GM12878 (cell line): ENCODE measurements at regions not wholly inside any gene's neighbourhood (a gene's known extent, or its start where the extent isn't known, plus 50 kb on each side); places are given as distances from the start of the nearest gene placed in this dataset.
A peak's percentile ranks its signal among the peaks of the same experiment; 100 is the strongest.

Experiments used
- ATAC-seq: fragments of 200-7000 bp; cut with Tn5 transposase; 3 replicates; pipeline ENCODE4 v1.9.1; 2020; ENCODE audit warnings: mild to moderate bottlenecking, moderate library complexity
- BruUV-seq: library from RNA; stranded (reverse); fragments of 400-500 nt; replicated peaks from 2 replicates; lab custom pipeline; 2021; lab: Mats Ljungman, UMichigan
- CTCF ChIA-PET: fragments of 300-600 bp; sonication (Branson Sonifier 250); formaldehyde crosslinking; extraction: SDS; loops from one replicate; lab custom pipeline; 2021; ENCODE audit warnings: inconsistent platforms; lab: Yijun Ruan, JAX
- POLR2A ChIA-PET: fragments of 350-600 bp; formaldehyde crosslinking; extraction: SDS; loops from one replicate; lab custom pipeline; 2021; ENCODE audit warnings: inconsistent platforms; lab: Charles Lee
- RAD21 ChIA-PET: fragments of 300-600 bp; sonication (Branson Sonifier 250); formaldehyde crosslinking; loops from one replicate; lab custom pipeline; 2023; ENCODE audit warnings: antibody characterized with exemption; ENCODE audit not compliant: unreplicated experiment; lab: Charles Lee
- SMC1A ChIA-PET: fragments of 300-600 bp; sonication (Branson Sonifier 250); formaldehyde crosslinking; loops from one replicate; lab custom pipeline; 2023; ENCODE audit not compliant: unreplicated experiment, uncharacterized antibody; lab: Charles Lee
- DNase-seq: peaks from one replicate; pipeline ENCODE4 v3.0.0-alpha.2; 2011; ENCODE audit warnings: low read depth, low spot score
- FAIRE-seq: peaks from 3 replicates; lab custom pipeline; 2011; peaks lifted over from hg19 to GRCh38; lab: Jason Lieb, UNC
- H2AFZ ChIP-seq: 2 replicates; pipeline ENCODE4 v1.6.0; 2011; ENCODE audit warnings: low read depth, low read length, control low read depth; ENCODE audit not compliant: control insufficient read depth
- H3K27ac ChIP-seq: 2 replicates; pipeline ENCODE4 v1.5.1; 2011; ENCODE audit warnings: control low read depth; ENCODE audit not compliant: control insufficient read depth, insufficient read depth
- H3K27me3 ChIP-seq, 2 experiments: replicated peaks in 1 of 2; 2 replicates each; pipeline versions ENCODE4 v1.6.0 to v1.6.1; 2011; ENCODE audit warnings: low read length in 1 of 2; ENCODE audit not compliant: control insufficient read depth in 2 of 2, insufficient read depth in 2 of 2
- H3K36me3 ChIP-seq, 2 experiments: 2 replicates each; pipeline ENCODE4 v1.5.1; 2011; ENCODE audit warnings: low read length in 1 of 2; ENCODE audit not compliant: control insufficient read depth in 2 of 2, insufficient read depth in 2 of 2
- H3K4me1 ChIP-seq: 2 replicates; pipeline ENCODE4 v1.6.1; 2011; ENCODE audit warnings: mild to moderate bottlenecking, low read length, moderate library complexity, mixed read lengths; ENCODE audit not compliant: control insufficient read depth, insufficient read depth
- H3K4me2 ChIP-seq: 2 replicates; pipeline ENCODE4 v1.6.0; 2011; ENCODE audit warnings: control low read depth; ENCODE audit not compliant: control insufficient read depth, insufficient read depth
- H3K4me3 ChIP-seq: fragments of 200-600 bp; sonication (generic); 2 replicates; pipeline ENCODE4 v1.5.1; 2016
- H3K79me2 ChIP-seq: 2 replicates; pipeline ENCODE4 v1.6.0; 2011; ENCODE audit warnings: low read length; ENCODE audit not compliant: control insufficient read depth, insufficient read depth
- H3K9ac ChIP-seq: 2 replicates; pipeline ENCODE4 v1.8.0; 2011; ENCODE audit warnings: low read length, control low read depth, mixed read lengths; ENCODE audit not compliant: control insufficient read depth, insufficient read depth
- H3K9me3 ChIP-seq: replicated peaks from 3 replicates; pipeline ENCODE4 v1.5.1; 2011; ENCODE audit warnings: mild to moderate bottlenecking, low read length; ENCODE audit not compliant: control insufficient read depth, insufficient read depth
- H4K20me1 ChIP-seq: 2 replicates; pipeline ENCODE4 v1.6.0; 2011; ENCODE audit not compliant: control insufficient read depth, insufficient read depth
- CHD2 ChIP-seq: IDR thresholded peaks from 2 replicates; pipeline ENCODE4 v1.6.1; 2011; ENCODE audit warnings: low read depth, low read length, improper control_type of control experiment, borderline replicate concordance
- CREB1 ChIP-seq: IDR thresholded peaks from 2 replicates; pipeline ENCODE4 v1.6.1; 2012; ENCODE audit warnings: low read depth, mild to moderate bottlenecking, inconsistent platforms
- DPF2 ChIP-seq: fragments of 450-650 bp; IDR thresholded peaks from 2 replicates; pipeline ENCODE4 v1.6.1; 2017; ENCODE audit warnings: mild to moderate bottlenecking
- PAX8 ChIP-seq: fragments of 450-650 bp; IDR thresholded peaks from 2 replicates; pipeline ENCODE4 v1.6.1; 2017; ENCODE audit warnings: mild to moderate bottlenecking, moderate library complexity
- SREBF2 ChIP-seq: IDR thresholded peaks from 2 replicates; pipeline ENCODE4 v1.6.1; 2012; ENCODE audit warnings: mild to moderate bottlenecking, low read length
- STAT3 ChIP-seq: IDR thresholded peaks from 2 replicates; pipeline ENCODE4 v1.6.1; 2011; ENCODE audit warnings: low read depth, low read length, improper control_type of control experiment
- ZNF274 ChIP-seq: IDR thresholded peaks from one replicate; pipeline ENCODE4 v1.8.0; 2011; ENCODE audit not compliant: insufficient read length, insufficient read depth
- ZNF384 ChIP-seq: IDR thresholded peaks from 2 replicates; pipeline ENCODE4 v1.6.1; 2012; ENCODE audit warnings: low read depth, mild to moderate bottlenecking, low read length, improper control_type of control experiment, borderline replicate concordance
- WGBS: methylation state at CpG from one replicate; pipeline ENCODE4 v1.1.6; 2016; ENCODE audit warnings: low lambda C conversion rate; ENCODE audit not compliant: insufficient replicate concordance, insufficient coverage; ENCODE audit errors: missing lambda C conversion rate; 5-methylcytosine and 5-hydroxymethylcytosine counted together
- in situ Hi-C: fragments of 300-500 bp; cut with MboI; formaldehyde crosslinking; loops from 9 replicates; pipeline ENCODE4 v1.14.3; 2018; ENCODE audit warnings: mixed read lengths
- intact Hi-C: fragments of 100-400 bp; cut with micrococcal nuclease; formaldehyde crosslinking; loops from one replicate; pipeline ENCODE4 v1.14.2; 2022; ENCODE audit not compliant: unreplicated experiment
- TF ChIP-seq, protein P1 (sequence below): fragments of 450-650 bp; IDR thresholded peaks from 2 replicates; pipeline ENCODE4 v1.6.1; 2017; ENCODE audit warnings: antibody characterized with exemption, mild to moderate bottlenecking, moderate library complexity

DNA sequence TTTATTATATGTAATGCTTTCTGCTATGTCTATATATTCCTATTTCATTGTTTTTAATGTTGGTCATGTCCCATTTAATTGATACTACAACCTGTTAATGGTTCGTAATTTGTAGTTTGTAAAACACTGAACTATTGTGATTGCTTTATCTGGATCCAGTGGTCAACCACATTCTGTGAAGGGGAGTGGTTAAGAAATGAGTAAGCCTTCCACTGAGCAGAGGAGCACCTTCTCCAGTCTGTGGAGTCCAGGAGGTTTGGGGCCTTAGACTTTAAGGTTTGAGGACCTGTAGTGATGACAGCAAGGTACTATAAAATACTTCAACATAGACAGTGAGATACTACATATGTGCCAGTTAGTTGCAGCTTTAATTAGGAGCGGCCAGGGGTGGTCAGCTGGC lies 67.7 kb upstream of the RAD23B start (continued):
- TF ChIP-seq, protein P1, sequence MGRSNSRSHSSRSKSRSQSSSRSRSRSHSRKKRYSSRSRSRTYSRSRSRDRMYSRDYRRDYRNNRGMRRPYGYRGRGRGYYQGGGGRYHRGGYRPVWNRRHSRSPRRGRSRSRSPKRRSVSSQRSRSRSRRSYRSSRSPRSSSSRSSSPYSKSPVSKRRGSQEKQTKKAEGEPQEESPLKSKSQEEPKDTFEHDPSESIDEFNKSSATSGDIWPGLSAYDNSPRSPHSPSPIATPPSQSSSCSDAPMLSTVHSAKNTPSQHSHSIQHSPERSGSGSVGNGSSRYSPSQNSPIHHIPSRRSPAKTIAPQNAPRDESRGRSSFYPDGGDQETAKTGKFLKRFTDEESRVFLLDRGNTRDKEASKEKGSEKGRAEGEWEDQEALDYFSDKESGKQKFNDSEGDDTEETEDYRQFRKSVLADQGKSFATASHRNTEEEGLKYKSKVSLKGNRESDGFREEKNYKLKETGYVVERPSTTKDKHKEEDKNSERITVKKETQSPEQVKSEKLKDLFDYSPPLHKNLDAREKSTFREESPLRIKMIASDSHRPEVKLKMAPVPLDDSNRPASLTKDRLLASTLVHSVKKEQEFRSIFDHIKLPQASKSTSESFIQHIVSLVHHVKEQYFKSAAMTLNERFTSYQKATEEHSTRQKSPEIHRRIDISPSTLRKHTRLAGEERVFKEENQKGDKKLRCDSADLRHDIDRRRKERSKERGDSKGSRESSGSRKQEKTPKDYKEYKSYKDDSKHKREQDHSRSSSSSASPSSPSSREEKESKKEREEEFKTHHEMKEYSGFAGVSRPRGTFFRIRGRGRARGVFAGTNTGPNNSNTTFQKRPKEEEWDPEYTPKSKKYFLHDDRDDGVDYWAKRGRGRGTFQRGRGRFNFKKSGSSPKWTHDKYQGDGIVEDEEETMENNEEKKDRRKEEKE, result no peak
- TF ChIP-seq STAT3, result no peak
- TF ChIP-seq PAX8, result no peak
- TF ChIP-seq SREBF2, result no peak
- TF ChIP-seq ZNF384, result no peak
- TF ChIP-seq DPF2, result peak; percentile 38; the same call in 1 of the 2 replicates
- TF ChIP-seq ZNF274, result no peak

DNA sequence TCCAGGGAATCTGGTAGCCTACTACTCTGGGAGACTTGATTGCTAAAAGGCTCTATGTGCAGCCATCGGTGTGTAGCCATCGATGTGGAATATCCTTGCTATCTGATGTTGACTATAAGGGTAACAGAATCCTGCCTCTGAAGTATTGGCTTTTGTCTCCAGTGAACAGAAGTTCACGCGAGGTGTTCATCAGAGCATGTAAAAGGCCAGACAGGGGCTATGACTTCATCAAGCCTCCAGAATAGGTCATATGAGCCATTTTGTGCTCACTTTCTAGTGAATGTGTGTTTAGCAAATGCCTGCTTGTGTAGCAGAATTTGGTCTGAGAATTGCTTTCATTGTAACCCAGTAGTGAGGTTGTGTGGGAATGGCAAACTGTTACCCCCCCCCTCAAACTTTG lies 66.8 kb upstream of the RAD23B start:
- POLR2A ChIA-PET, result interaction anchor here (7.9 kb wide), 1 partner anchor 41 kb away, joined by 47 read pairs; no protein-coding TSS in a partner anchor
- no peaks in the 10 kb centered on the region for H3K27me3 ChIP-seq
- H4K20me1 ChIP-seq, result no peaks in the 10 kb centered on the region
- no peak for DNase-seq
- 94% methylated on average over 4 of the region's 4 CpGs for WGBS
- no peaks in the 10 kb centered on the region for H3K36me3 ChIP-seq
- peaks cover 17% of the 10 kb centered on the region; the same call in 1 of the 2 replicates for H3K4me1 ChIP-seq
- no peak overlapping the region for H3K9ac ChIP-seq
- intact Hi-C loops, result no loop called here
- TF ChIP-seq CHD2, result no peak
- 0 out of 2 replicates have a peak, but pooled peaks have one; percentile 13 for TF ChIP-seq CREB1
- H3K4me2 ChIP-seq, result no peak overlapping the region
- CTCF ChIA-PET, result interaction anchor here (0.6 to 1.1 kb wide), 5 partner anchors 23 to 46 kb away, joined by 3 to 5 read pairs (median 3); no protein-coding TSS in a partner anchor
- no peak overlapping the region for H3K4me3 ChIP-seq
- in situ Hi-C loops, result no loop called here
- H3K79me2 ChIP-seq, result no peaks in the 10 kb centered on the region
- SMC1A ChIA-PET, result interaction anchor here (1.0 to 14.6 kb wide), 5 partner anchors 21 to 57 kb away, joined by 3 to 187 read pairs (median 9); no protein-coding TSS in a partner anchor
- RAD21 ChIA-PET, result interaction anchor here (1.1 to 10.2 kb wide), 3 partner anchors 24 to 54 kb away, joined by 3 to 115 read pairs (median 3); no protein-coding TSS in a partner anchor
- H2AFZ ChIP-seq, result no peak overlapping the region
- no peak for FAIRE-seq
- H3K27ac ChIP-seq, result no peak overlapping the region
- no peaks in the 10 kb centered on the region; the same call in 1 of the 3 replicates for H3K9me3 ChIP-seq
- no TSS peak for BruUV-seq
- no peak for ATAC-seq
